ENCODE measurements at regions not wholly inside any gene's neighbourhood (a gene's known extent, or its start where the extent isn't known, plus 50 kb on each side); places are given as distances from the start of the nearest gene placed in this dataset.

DNA sequence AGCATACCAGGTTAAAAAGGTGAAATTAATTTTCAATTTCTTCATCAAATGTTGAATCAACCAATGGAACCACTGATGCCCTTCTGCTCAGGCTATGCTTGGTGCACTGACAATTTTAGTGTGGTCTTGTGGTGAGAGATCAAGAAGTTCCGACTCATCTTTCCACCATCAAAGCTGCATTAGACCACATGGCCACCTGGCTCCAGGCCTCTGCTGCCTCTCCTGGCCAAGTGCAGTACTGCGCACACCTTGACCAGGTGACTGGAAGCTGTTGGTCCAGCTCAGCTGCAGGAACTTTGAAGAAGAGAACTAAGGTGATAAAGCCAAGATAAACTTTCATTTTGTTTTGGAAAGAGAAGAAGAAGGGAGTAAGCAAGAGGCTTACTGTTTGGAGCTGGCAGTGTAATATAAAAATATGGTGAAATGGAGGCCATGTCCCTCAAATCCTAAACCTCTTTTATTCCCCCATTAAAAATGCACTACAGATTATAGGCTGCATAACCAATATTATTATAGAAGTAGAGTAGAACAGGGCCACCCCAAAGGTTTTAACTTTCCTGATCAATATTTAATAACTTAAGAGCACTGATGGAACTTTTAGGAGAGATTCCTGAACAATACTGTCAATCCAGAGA is 315.5 kb upstream of the C9orf72 start:
- DNase-seq (ENCODE audit: low spot score): peak; percentile 3

DNA sequence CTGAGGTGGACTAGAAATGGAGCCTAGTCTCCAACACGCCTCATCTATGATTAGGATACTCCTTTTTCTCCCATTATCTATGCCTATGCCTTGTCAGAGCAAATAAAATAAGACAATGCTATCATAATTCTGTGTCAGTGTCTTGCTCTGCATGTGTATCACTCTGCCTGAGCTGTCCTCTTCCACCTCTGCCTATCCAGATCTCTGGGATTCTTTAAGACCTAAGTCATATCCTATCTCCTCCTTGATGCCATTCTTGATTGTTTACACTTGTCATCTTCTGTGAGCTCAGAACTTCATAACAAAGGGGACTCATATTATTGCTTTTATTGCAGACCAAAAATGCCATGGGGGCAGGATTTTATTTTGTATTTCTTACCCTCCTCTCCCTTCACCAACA is 351.2 kb upstream of the C9orf72 start:
- no peak for DNase-seq (ENCODE audit: low spot score)

DNA sequence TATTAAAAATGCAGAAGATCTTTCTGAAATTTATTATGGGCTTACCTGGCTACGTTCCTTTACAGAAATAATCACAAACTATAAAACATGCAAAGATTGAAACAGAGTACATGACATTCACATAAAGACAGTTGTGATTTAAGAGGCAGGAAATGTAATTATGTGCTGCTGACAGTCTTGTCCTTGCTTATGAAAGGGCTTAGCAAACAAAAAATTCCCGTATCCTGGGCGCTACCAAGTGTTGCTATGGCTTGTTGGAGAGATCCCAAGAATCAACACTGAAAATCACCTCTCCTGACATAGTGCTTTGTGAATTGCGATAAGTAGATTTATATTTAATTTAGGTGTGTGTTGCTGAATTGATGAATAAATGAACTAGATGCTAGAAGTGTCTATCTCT is 352.5 kb upstream of the C9orf72 start:
- DNase-seq (ENCODE audit: low spot score): no peak

DNA sequence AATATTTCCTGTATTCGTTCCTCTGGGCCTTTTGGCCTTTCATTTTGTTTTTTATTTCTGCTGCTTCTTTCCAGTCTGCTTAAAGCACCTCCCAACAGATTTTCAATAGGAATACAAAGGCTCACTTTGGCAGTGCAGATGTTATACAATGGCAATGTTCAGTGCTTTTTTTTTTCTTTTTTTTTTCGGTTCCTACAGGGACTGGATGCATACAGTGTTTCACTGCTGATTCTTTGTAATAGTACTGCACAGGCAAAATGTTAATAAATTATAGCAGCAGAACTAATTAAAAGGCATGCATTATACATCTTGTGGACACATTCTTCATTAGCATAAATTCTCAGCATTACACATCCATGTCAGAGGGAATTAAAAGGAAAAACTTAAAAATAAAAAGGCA is 356.6 kb upstream of the C9orf72 start:
- no peak for DNase-seq (ENCODE audit: low spot score)

DNA sequence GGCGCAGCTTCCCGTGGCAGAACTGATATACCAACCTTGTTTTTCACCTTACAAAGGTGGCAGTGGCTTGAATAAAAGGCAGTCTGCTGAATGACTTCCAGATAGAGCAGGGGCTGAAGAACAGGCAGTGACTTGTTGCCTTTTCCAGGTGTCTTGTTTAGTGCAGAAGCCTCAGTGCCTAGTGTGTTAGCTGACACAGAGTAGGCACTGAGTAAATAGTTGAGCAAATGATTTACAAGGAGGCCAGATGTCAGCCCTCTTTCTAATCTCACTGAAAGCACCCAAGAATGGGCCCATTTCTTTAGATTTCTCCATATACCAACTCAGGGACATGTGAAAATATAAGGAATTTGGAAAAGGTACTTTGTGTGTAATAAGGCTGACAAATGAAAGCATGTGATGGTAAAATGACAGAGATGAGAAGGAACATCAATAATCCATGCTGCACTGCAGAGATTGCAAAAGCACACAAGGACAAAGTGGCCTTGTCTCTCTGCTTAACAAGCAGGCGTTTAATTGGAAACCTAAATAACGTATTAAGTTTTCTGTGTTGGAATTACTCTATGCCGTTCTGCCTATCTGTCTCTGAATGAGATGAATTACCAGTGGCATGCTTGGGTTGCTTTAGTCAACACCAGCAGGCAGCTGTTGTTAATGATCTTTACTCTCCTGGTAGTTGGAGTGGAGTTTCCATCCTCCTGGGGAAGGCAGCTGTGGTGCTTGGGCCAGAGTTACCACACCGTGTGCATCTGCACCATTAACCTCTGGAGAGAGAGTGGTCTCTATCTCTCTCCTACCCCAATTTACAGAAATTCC is 360.1 kb upstream of the C9orf72 start:
- DNase-seq (ENCODE audit: low spot score): no peak

DNA sequence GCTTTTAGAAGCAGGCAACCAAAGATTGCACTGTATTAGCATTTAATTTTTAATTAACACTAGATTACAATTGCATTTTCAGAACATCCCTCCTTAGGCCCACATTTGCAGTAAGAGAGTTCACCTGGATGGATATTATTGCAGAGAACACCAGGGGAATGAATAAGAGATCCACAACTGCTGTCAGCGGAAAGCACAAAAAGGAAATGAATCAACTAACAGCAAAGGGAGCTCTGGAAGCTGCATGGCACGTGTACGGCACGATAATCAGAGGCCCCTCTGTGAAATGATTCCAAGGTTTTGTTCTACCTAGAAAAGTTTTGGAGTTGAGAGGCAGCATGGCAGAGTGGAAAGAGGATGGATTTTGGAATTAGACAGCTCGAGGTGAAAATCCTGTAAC is 361.2 kb upstream of the C9orf72 start:
- DNase-seq (ENCODE audit: low spot score): no peak

DNA sequence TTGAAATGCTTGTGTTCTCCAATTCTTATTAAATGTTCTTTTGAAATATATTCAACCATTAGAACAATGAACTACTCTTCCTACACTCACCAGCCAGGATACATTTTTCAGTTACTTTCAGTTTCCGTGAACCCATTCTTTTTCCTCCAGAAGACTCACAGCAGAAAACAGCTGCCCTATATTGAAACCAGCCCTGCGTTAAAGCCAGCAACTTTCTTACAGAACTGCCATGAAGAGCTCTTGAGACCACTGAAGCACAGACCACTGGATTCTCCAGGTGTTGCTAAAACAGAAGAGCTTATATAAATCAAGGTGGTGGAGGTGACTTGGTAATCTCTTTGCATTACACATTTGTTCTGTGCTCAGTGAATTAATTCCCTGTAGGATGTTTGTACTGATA is 365.9 kb upstream of the C9orf72 start:
- DNase-seq (ENCODE audit: low spot score): no peak

DNA sequence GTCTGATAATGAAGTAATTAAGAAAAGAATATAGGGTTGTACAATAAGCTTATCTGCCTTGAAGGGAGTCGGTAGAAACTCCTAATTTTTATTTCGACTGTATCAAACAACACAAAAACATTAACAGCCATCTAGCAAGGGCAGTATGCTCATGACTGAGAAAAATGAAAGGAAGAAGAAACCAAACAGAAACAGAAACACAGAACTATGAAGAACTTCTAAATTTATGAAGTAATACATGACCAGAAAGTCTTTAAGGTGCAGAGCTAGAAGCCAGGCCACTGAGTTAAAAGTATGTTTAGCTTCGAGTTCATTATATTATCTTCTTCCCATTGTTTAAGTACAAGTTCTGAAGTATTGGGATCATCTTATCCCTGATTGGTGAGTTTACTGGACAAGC is 367.3 kb upstream of the C9orf72 start:
- DNase-seq (ENCODE audit: low spot score): no peak

DNA sequence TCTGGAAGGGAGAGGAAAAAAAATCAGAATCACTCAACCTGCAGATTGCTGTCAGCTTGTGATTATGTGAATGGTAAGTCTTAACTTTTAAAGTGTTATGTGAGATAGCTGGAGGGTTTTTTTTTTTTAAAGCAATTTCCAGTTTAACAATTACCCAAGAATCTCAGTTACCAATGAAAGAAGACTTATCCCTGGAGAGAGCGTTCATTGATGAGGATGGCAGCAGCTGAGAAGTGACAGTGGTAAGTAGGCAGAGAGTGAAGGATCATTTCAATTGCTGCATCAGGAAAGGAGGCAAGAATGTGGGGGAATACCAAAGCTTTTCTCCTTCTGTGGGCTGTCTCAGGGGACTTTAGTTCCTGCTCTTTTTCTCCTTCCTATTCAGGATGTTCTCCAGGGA is 370.2 kb upstream of the C9orf72 start:
- DNase-seq (ENCODE audit: low spot score): no peak

DNA sequence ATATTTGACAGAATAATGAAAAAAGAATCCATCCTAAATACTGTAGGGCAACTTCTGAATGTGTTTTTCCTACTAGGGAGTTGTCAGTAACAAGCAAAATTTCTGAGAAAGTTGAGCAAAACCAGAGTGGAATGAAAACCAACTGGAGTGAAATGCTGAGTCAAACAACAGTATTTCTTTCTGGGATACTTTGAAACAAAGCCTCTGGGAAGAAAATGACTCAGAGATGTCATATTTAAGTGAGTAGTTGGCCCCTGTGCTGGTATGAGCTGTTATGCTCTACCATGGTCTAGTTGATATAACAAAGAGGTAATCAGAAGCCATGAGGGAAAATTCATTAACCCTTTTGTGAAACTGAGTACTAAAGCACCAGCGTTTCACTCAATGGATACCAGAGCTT is 372.1 kb upstream of the C9orf72 start:
- DNase-seq (ENCODE audit: low spot score): no peak

DNA sequence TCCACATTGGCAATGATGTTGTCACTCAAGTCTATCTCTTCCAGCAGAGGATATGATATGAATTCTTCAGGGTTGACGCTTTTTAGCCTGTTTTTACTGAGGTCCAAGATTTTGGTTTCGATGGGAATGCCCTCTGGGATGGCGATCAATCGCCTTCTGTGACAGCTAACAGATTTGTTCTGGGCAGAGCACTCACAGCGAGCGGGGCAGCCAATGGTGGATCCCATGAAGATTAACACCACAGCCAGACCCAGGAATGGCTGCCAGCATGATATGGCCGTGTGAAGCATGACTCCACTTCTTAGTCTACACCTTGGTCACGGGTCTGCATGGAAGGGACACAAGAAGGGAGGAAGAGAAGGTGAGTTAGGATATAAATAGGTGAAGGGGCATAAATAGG is 377.1 kb upstream of the C9orf72 start:
- DNase-seq (ENCODE audit: low spot score): no peak

DNA sequence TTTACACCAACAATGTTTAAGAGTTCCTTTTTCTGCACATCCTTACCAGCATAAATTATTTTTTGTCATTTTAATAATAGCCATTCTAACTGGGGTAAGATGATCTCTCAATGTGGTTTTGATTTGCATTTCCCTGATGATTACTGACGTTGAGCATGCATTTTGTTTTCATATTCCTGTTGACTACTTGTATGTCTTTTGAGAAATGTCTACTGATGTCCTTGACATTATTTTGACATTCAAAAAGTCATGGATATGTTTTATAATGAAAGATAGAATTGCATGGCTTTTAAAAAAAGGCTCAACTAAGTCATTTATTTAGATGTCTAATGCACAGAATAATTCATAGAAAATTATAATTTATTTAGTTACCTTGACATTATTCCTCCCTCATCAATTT is 381.6 kb upstream of the C9orf72 start:
- DNase-seq (ENCODE audit: low spot score): no peak

DNA sequence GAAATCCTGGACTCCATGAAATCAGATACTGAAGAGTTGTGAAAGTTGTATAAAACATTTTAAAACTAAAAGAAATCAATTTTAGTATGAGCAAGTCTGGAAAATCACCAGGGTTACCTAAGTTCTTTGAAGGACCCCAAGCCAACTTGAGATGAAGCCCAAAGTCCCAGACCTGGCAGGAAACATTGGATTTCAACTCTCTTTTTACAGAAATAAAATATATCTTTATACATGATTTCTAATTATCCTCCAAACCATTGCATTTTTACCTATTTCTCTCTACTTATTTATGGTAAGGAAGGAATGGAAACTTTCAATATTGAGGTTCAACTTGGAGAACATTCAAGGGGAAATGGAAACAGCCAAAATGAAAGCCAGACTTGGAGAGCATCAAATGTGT is 390.6 kb upstream of the C9orf72 start:
- DNase-seq (ENCODE audit: low spot score): no peak

DNA sequence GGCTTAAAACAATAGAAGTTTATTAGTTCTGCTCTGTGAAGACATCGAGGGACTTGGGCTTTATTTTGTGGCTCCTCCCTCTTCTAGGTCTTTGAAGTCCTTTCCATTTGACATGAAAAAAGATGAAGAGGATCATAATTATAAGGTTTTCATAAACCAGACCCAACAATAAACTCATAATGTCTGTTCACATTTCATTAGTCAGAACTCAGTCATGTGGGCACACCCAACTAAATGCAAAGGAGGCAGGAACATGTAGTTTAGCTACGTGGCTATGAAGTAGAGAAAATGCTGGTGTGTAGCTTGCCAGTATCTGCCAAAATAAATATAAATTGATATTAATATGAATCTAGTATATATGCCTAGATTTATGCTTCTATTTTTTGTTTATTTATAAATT is 393.9 kb upstream of the C9orf72 start:
- no peak for DNase-seq (ENCODE audit: low spot score)

DNA sequence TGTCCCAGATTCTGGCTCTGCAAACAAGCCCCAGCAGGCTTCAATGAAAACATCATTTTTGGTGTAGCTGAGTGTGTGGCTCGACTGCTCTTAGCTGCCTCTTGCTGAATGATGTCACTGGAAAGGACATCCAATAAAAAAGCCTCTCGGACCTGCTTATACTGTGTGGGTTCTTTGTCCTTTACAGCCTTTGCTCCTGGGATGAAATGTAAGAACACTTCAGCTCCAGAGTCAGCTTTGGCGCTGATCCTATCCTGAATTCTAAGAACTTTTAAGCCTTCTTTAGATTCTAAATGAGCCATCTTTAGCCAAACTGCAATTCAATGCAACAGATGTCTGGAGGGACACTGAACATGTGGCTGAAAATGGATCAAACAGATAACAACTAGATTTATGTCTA is 404.6 kb upstream of the C9orf72 start:
- DNase-seq (ENCODE audit: low spot score): no peak

DNA sequence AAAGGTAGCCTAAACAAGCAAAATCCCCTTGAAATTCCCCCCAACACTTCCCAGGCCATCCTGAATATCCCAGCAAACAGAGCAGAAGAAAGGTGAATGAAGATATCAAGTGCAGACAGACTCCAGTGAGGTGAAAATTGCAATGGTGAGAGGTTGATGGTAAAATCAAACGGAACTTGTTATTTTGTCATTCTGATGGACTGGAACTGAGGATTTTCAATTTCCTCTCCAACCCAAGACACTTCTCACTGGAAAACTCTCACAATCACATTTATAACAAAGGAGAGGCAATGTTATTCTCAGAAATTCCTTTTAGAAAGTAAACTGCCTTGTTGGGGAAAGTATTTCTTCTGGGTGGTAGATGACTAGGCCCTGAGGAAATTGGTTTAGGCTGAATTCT is 412.4 kb upstream of the C9orf72 start:
- DNase-seq (ENCODE audit: low spot score): no peak

DNA sequence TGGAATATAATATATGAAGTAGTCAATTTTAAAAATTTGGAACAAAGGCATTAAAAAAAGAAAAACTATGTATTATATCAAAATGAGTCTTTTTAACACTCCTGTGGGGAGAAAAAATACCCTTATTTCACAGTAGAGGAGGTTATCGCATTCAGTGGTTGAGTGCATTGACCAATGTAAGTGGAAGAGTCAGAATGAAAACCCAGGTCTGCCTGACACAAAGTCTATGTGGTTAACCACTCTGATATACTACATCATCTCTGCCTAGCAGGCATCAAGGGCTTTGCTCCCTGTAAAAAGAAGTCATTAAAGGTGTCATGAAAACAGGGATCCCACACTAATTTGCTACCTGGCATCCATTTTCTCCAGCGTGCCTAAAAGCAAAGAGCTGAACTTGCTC is 417.2 kb upstream of the C9orf72 start:
- DNase-seq (ENCODE audit: low spot score): no peak

DNA sequence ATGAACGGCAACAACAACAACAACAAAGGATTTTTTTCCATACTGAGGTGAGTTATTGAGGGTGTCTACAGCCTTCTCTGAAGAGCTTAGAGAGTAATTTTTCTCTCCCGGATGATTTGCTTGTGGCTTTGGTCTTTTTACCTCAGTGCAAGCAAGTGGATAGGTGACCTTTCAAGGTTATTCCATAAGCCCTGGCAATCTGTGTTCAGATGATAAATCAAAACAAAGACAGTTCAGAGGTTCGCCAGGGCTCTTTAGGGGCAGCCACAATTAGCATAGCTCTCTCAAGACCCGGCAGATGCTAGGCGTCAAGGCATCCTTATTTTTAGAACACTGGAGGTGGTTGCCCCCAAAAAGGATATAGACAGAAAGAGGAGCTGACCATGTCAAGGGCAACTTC is 417.9 kb upstream of the C9orf72 start:
- no peak for DNase-seq (ENCODE audit: low spot score)

DNA sequence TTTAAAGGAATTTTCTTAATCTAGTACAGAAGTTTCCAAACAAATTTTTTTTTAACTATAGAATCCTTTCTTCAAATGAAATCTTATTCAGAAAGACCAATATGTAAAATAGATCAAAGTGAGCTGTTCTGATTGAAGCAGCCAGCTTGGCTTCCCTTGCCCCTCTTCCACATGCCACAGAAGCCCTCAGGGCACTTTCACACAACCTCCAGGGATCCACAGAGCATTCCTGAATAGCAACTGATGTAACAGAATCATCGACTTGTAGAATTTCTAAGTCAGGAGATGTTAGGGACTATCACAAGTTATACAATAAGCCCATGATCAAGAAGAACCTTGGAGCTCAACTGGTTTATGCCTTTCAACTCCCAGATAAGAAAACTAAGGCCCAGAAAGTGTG is 427.8 kb upstream of the C9orf72 start:
- DNase-seq (ENCODE audit: low spot score): no peak

DNA sequence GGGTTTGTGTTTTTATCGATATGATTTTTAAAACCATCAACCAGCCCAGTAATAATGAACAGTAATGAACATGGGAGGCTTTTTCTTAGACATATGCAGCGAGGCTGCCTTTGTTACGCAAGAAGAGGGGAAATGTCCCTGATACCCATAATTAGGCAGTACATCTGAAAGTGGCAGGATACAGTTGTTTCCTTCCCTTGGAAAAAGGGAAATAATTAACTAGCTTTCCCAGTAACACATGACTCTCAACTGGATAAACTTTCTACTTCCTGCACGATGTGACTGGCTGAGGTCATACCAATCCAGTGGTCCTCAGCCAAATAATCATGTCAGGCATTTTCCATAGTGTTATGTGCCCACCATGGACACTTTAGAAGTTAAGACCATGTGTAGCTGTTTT is 431.6 kb upstream of the C9orf72 start:
- no peak for DNase-seq (ENCODE audit: low spot score)

DNA sequence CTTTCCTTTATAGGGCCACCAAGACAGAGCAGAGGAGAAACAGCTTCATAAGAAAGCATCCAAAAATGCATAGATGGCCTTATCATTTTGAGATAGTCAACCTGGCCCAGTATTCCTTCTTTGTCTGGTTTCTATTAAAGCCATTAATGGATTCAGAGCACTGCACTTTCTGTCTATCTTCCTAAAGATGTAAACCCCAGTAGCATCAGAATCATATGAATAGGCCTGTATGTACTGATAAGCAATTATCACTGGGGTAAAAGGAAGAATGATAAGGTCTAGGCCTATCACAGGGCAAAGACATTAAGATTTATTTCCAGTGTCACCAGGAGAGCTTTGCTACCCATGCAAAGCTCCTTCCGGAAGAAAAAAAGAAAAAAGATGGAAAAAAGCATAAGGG is 432.5 kb upstream of the C9orf72 start:
- no peak for DNase-seq (ENCODE audit: low spot score)

DNA sequence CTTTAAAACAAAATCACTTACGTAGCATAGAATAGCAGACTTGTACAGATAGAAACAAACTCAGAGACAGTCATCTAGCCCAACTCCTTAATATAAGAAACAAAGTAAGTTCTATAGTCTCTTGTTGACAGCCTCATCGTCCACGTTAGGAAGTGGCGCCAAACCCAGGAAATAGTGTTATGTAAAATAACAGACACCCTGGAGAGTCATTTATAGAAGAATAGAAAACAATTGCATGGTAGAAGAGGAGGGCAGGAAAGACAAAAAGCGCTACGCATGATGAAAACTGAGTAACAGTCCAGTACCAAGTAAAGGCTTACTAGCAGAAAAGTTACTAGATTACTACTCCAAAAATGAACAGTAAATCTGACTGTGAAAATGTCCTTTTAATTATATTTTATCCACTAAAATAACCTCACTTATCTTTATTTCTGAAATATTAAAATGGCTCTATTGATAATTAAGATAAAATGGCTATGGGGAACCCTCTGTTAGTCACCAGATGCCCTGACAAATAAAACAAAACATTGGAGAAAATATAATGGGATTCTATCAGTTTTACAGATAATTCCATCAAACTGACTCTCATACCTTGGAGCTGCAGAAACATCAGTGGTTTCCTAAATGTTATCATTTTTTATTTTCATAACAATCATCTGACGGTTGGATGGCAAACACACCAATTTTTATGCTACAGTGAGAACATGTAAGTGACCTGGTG is 434.0 kb upstream of the C9orf72 start:
- DNase-seq (ENCODE audit: low spot score): no peak

DNA sequence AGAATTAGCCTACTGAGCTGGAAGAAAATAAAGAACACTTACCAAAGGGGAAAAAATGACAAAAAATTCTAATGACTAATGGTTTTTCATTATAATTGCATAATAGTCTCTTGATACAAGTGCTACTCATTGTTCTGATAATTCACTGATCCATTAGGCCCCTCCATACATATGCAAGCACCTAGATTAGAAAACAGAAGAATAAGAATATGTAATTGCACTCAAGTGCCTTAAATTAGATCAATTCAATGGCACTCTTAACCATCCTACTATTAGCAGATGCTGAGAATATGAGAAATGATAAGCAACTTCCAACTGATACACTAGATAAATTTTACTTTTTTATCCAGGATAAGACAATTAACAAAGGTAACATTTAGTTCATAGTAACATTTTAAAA is 440.9 kb upstream of the C9orf72 start:
- DNase-seq (ENCODE audit: low spot score): no peak
